ENCODE measurements at regions not wholly inside any gene's neighbourhood (a gene's known extent, or its start where the extent isn't known, plus 50 kb on each side); places are given as distances from the start of the nearest gene placed in this dataset.
A peak's percentile ranks its signal among the peaks of the same experiment; 100 is the strongest.

GRCh38 chr15:67892559-67893377 is 52.9 kb upstream of the RNU6-1 start:
- no peak overlapping the region for H3K27ac ChIP-seq (ENCODE audit: low read depth in 2 of 2, low read length in 2 of 2)

DNA sequence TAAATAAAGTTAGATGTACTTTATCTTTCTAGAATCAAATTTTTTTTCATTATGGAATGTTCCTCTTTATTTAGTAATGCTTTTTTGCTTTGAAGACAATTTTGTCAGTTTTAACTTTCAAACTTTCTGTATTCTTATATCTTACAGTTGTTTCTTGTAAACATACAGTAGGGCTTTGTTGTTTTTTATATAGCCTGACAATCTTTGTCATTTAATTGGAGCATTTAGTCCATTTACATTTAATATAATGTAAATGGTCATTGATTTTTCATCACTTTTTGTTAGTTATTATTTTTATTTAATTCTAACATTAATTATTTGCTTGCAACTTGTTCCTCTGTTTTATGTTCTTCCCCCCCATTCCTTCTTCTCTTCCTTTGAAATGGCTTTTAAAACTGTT is 55.4 kb upstream of the RNU6-1 start:
- Histone ChIP-seq H3K27ac (ENCODE audit: low read depth in 2 of 2, low read length in 2 of 2) (no peak overlapping the region), H3K9me3 (ENCODE audit: control insufficient read depth in 2 of 3, insufficient read depth in 1 of 3, low read length in 3 of 3) (no peaks in the 10 kb centered on the region), H3K9ac (ENCODE audit: low read length in 3 of 3) (no peak overlapping the region), H3K27me3 (ENCODE audit: control insufficient read depth, insufficient read depth, low read length) (no peaks in the 10 kb centered on the region), H3K36me3 (ENCODE audit: control insufficient read depth in 2 of 3, insufficient read depth in 3 of 3, low read length in 3 of 3) (no peaks in the 10 kb centered on the region), H3K4me3 (ENCODE audit: low read length in 3 of 3) (no peak overlapping the region), H3K4me1 (ENCODE audit: control insufficient read depth in 2 of 3, insufficient read depth in 2 of 3, low read depth in 1 of 3, low read length in 3 of 3) (peaks cover 0 to 4% (median 0%) of the 10 kb centered on the region in 3 donors)
- DNase-seq, result no peak
- intact Hi-C loops (cut with DNase I), result no loop called here
- FAIRE-seq, result peak; percentile 21
- TF ChIP-seq, protein P1, sequence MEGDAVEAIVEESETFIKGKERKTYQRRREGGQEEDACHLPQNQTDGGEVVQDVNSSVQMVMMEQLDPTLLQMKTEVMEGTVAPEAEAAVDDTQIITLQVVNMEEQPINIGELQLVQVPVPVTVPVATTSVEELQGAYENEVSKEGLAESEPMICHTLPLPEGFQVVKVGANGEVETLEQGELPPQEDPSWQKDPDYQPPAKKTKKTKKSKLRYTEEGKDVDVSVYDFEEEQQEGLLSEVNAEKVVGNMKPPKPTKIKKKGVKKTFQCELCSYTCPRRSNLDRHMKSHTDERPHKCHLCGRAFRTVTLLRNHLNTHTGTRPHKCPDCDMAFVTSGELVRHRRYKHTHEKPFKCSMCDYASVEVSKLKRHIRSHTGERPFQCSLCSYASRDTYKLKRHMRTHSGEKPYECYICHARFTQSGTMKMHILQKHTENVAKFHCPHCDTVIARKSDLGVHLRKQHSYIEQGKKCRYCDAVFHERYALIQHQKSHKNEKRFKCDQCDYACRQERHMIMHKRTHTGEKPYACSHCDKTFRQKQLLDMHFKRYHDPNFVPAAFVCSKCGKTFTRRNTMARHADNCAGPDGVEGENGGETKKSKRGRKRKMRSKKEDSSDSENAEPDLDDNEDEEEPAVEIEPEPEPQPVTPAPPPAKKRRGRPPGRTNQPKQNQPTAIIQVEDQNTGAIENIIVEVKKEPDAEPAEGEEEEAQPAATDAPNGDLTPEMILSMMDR (IDR thresholded peaks at IDR 0.05; ENCODE audit: borderline replicate concordance, extremely low read depth, insufficient read depth), result no peak

More at GRCh38 chr15:67892559-67893377, 52.9 kb upstream of the RNU6-1 start:
- no peak overlapping the region for H3K9ac ChIP-seq (ENCODE audit: low read length in 3 of 3)
- TF ChIP-seq, protein P1 (IDR thresholded peaks at IDR 0.05; ENCODE audit: borderline replicate concordance, extremely low read depth, insufficient read depth), result no peak
- intact Hi-C loops (cut with DNase I), result no loop called here
- no peaks in the 10 kb centered on the region for H3K9me3 ChIP-seq (ENCODE audit: control insufficient read depth in 2 of 3, insufficient read depth in 1 of 3, low read length in 3 of 3)
- no peak overlapping the region for H3K4me3 ChIP-seq (ENCODE audit: low read length in 3 of 3)
- H3K4me1 ChIP-seq (ENCODE audit: control insufficient read depth in 2 of 3, insufficient read depth in 2 of 3, low read depth in 1 of 3, low read length in 3 of 3), result no peaks in the 10 kb centered on the region
- DNase-seq (peak in 2 of 5 donors; percentile 22 to 58), FAIRE-seq (no peak)
- H3K27me3 ChIP-seq (ENCODE audit: control insufficient read depth, insufficient read depth, low read length), result no peaks in the 10 kb centered on the region
- H3K36me3 ChIP-seq (ENCODE audit: control insufficient read depth in 2 of 3, insufficient read depth in 3 of 3, low read length in 3 of 3), result no peaks in the 10 kb centered on the region

DNA sequence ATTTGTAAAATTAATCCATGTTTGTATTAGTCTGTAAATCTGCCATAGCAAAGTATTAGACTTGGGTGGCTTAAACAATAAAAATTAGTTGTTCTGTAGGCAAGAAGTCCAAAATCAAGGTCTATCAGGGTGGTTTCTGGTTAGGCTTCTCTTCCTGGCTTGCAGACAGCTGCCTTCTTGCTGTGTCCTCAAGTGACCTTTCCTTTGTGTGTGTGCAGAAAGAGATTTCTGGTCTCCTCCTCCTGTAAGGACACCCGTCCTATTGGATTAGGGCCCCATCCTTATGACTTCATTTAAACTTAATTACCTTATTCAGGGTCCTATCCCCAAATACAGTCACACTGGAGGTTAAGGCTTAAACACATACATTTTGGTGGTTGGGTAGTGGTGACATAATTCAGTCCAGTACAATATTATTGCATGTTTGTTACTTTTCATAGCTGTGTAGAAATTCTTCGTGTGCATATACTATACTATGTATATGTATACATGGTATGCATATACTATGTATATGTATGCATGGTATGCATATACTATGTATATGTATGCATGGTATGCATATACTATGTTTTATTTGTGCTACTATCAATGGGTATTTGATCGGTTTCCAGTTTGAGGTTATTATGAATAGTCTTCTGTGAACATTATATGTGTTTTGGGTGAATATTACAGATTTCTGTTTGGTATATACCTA is 57.9 kb upstream of the RNU6-1 start:
- TF ChIP-seq, protein P1 (IDR thresholded peaks at IDR 0.05; ENCODE audit: borderline replicate concordance, extremely low read depth, insufficient read depth), result no peak
- peaks cover 0 to 4% (median 0%) of the 10 kb centered on the region in 3 donors for H3K4me1 ChIP-seq (ENCODE audit: control insufficient read depth in 2 of 3, insufficient read depth in 2 of 3, low read depth in 1 of 3, low read length in 3 of 3)
- no peaks in the 10 kb centered on the region for H3K36me3 ChIP-seq (ENCODE audit: control insufficient read depth in 2 of 3, insufficient read depth in 3 of 3, low read length in 3 of 3)
- H3K4me3 ChIP-seq (ENCODE audit: low read length in 3 of 3), result no peak overlapping the region
- H3K9ac ChIP-seq (ENCODE audit: low read length in 3 of 3), result no peak overlapping the region
- no peaks in the 10 kb centered on the region for H3K27me3 ChIP-seq (ENCODE audit: control insufficient read depth, insufficient read depth, low read length)
- H3K27ac ChIP-seq (ENCODE audit: low read depth in 2 of 2, low read length in 2 of 2), result no peak overlapping the region
- intact Hi-C loops (cut with DNase I), result no loop called here
- FAIRE-seq (no peak), DNase-seq (no peak)
- no peaks in the 10 kb centered on the region for H3K9me3 ChIP-seq (ENCODE audit: control insufficient read depth in 2 of 3, insufficient read depth in 1 of 3, low read length in 3 of 3)
